ENCODE measurements at regions not wholly inside any gene's neighbourhood (a gene's known extent, or its start where the extent isn't known, plus 50 kb on each side); places are given as distances from the start of the nearest gene placed in this dataset.
"Not testable (repeated sequence)": the region's sequence is repeated elsewhere in the genome, so short reads cannot be mapped to it uniquely, and the experiment has no call there.

DNA sequence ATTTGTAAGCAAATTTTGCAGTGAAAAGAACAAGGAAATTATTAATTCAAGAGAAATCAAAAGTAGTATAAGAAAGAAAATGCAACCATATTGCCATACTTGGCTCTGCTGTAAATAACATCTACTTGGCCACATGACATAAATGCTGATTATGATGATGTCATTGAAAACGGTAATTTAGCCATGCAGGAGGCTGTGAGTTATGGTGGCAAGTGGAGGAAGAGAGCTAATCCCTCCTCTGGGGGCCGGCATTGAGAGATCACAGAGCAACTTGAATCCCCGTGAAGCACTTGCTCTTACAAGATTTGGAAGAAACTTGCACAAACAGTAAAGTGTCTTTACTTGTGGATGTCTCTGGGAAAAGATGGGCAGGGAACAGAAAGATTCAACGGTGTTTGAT lies 456.6 kb downstream of the PREX1 start:
- Mint-ChIP-seq H3K36me3 (no peaks in the 10 kb centered on the region), H3K9me3 (no peaks in the 10 kb centered on the region), H3K4me3 (no peak overlapping the region), H3K27me3 (peaks cover 8 to 19% of the 10 kb centered on the region in 2 donors), H3K4me1 (peaks cover 0 to 12% (median 9%) of the 10 kb centered on the region in 4 donors), H3K27ac (no peak overlapping the region)
- Histone ChIP-seq H3K4me1 (ENCODE audit: insufficient read depth, low read length) (peaks cover 9% of the 10 kb centered on the region), H3K9me3 (ENCODE audit: control insufficient read depth in 1 of 2, low read length in 2 of 2) (no peaks in the 10 kb centered on the region), H3K27me3 (ENCODE audit: insufficient read depth, low read length) (no peaks in the 10 kb centered on the region), H3K36me3 (ENCODE audit: insufficient read depth, low read length) (no peaks in the 10 kb centered on the region), H3K27ac (ENCODE audit: low read depth, low read length) (no peak overlapping the region), H3K4me3 (ENCODE audit: low read length in 2 of 2) (no peak overlapping the region)
- no peak for DNase-seq
- POLR2A ChIA-PET (ENCODE audit: partially characterized antibody): no interaction called here
- intact Hi-C loops (cut with micrococcal nuclease): no loop called here
- CTCF ChIA-PET (ENCODE audit: partially characterized antibody): no interaction called here

DNA sequence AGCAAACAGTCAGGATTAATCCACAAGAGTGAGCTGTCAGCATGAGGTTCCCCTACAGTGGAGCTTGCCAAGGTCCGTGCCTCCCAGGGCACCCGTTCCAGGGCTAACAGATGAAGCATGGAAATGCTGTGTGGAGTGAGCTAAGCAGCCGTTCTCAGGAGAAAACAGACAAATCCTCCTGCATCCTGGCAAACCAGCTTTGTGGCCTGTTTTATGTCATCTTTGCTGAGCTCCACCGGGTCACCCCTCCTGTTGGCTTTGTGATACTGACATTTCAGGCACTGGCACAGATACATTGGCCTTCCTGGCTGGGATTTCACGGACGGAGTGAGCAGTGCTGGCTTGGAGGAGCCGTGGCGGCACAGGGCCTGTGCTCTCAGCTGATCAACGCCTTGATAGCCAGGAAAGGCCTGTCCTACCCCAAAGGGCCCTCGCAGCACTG lies 459.2 kb downstream of the PREX1 start:
- DNase-seq; POLR2A ChIA-PET (ENCODE audit: partially characterized antibody); H3K27ac ChIP-seq (ENCODE audit: low read depth, low read length); H3K27me3 ChIP-seq (ENCODE audit: insufficient read depth, low read length); H3K4me1 ChIP-seq (ENCODE audit: insufficient read depth, low read length); intact Hi-C loops (cut with micrococcal nuclease); H3K9me3 Mint-ChIP-seq; H3K36me3 Mint-ChIP-seq; H3K4me3 ChIP-seq (ENCODE audit: low read length in 2 of 2); H3K4me3 Mint-ChIP-seq; H3K9me3 ChIP-seq (ENCODE audit: control insufficient read depth in 1 of 2, low read length in 2 of 2); H3K36me3 ChIP-seq (ENCODE audit: insufficient read depth, low read length); CTCF ChIA-PET (ENCODE audit: partially characterized antibody): not testable (repeated sequence)
- H3K27me3 Mint-ChIP-seq: peaks cover 5 to 11% of the 10 kb centered on the region in 2 donors
- peak overlapping the region in 1 of 7 donors; percentile 25 for H3K27ac Mint-ChIP-seq
- peaks cover 0 to 11% (median 7%) of the 10 kb centered on the region in 4 donors for H3K4me1 Mint-ChIP-seq

DNA sequence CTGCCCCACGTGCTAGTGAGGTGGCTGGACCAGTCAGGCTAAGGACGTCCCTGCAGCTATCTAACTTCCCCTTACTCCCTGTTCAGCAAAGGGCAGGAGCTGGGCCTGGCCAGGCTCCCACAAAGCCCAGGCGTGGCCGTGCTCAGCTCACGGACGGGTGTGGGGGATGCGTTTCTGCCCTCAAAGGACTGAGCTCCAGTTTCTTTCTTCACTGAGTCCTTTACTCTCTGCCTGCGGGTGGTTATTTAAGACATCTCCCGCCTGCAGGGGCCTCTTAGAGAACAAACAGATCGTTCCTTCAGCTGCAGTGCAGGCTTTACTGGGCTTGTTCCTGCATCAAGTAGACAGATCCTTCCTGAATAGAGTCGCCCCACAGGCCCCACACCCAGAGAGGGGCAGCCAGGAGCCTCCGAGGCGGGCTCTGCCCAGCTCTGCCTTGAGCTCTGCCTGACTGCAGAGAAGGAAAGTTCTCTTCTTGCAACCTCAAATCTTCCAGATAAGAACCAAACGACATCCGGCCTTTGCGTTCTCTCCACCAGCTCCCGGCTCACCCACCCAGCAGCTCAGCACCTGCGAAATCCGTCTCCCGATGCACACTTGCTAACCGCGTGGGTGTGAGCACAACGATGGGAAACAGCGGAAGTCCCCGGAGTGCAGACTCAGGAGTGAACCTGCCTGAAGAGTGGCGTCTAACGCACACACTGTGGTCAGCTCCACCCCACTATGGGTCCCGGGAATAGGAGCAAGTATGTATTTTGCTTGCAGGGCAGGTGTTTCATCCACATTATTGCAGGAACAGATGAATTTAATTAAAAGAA lies 460.0 kb downstream of the PREX1 start:
- CTCF ChIA-PET (ENCODE audit: partially characterized antibody); DNase-seq; H3K36me3 Mint-ChIP-seq; H3K36me3 ChIP-seq (ENCODE audit: insufficient read depth, low read length); H3K27ac ChIP-seq (ENCODE audit: low read depth, low read length); H3K4me3 ChIP-seq (ENCODE audit: low read length in 2 of 2); POLR2A ChIA-PET (ENCODE audit: partially characterized antibody); H3K27me3 ChIP-seq (ENCODE audit: insufficient read depth, low read length); H3K9me3 ChIP-seq (ENCODE audit: control insufficient read depth in 1 of 2, low read length in 2 of 2); intact Hi-C loops (cut with micrococcal nuclease); H3K4me1 ChIP-seq (ENCODE audit: insufficient read depth, low read length); H3K9me3 Mint-ChIP-seq: not testable (repeated sequence)
- Mint-ChIP-seq H3K27ac (peak overlapping the region in 1 of 7 donors; percentile 61), H3K4me1 (peaks cover 0 to 11% (median 7%) of the 10 kb centered on the region in 4 donors), H3K4me3 (peak overlapping the region in 6 of 8 donors; percentile 20 to 63 (median 42)), H3K27me3 (peaks cover 3 to 11% of the 10 kb centered on the region in 2 donors)

DNA sequence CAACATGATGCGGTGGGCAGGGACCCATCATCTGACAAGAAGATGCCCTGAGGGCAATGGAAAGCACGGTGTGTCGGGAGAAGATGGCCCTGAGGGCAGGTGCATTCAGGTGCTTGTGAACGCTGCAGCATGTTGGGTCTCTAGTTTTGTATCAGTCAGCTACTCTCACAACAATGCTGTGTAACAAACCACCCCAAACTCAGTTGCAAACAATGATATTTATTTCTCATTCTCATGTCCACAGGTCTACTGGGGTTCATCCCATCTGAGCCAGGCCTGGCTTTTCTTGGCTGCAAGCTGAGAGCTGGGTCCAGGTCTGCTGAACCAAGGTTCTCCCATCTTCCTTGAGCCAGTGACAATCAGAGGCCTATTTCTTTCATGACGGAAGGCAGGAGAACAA lies 461.6 kb downstream of the PREX1 start:
- no peak overlapping the region for H3K4me3 ChIP-seq (ENCODE audit: low read length in 2 of 2)
- CTCF ChIA-PET (ENCODE audit: partially characterized antibody): no interaction called here
- H3K27me3 ChIP-seq (ENCODE audit: insufficient read depth, low read length): no peaks in the 10 kb centered on the region
- Mint-ChIP-seq H3K9me3 (peaks cover 0 to 4% (median 0%) of the 10 kb centered on the region in 8 donors), H3K36me3 (no peaks in the 10 kb centered on the region), H3K27me3 (peaks cover 1 to 9% of the 10 kb centered on the region in 2 donors), H3K4me1 (peaks cover 0 to 11% (median 7%) of the 10 kb centered on the region in 4 donors), H3K4me3 (peak overlapping the region in 1 of 8 donors; percentile 11), H3K27ac (no peak overlapping the region)
- intact Hi-C loops (cut with micrococcal nuclease): no loop called here
- POLR2A ChIA-PET (ENCODE audit: partially characterized antibody): no interaction called here
- no peak overlapping the region for H3K27ac ChIP-seq (ENCODE audit: low read depth, low read length)
- no peaks in the 10 kb centered on the region for H3K36me3 ChIP-seq (ENCODE audit: insufficient read depth, low read length)
- peaks cover 9% of the 10 kb centered on the region for H3K4me1 ChIP-seq (ENCODE audit: insufficient read depth, low read length)
- no peak for DNase-seq
- H3K9me3 ChIP-seq (ENCODE audit: control insufficient read depth in 1 of 2, low read length in 2 of 2): no peaks in the 10 kb centered on the region

DNA sequence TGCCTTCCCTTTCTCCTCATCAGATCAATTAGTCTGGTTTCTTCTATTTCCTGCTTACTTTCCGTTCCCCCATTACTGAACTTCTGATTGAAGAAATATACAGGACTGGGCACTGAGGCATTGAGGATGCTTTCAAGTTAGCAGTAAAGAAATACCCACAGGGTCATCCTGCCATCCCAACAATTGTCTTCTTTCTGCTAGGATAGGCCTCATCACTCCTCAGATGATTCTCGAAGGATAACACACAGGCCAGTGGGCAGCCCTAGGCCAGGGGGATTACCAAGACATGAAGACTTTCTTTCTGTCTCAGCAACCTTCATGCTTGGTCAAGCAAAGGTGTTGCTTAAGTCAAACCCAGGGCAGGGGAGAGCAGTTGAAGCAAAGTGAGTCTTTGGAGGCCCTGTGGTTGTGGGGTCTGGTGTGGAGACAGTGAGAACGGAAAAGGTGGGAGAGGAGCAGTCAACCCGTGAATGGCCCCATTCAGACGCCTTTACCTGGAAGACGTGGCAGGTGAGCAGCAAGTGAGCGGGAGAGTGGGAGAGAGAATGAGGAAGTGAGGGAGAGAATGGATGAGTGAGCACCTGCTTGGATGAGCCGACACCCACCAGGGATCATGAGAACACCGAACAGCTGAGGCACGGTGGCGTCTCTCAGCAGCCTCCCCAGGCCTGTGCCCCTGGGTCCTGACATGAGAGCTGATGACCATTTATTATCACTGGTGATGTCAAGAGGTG lies 462.9 kb downstream of the PREX1 start:
- Histone ChIP-seq H3K4me1 (ENCODE audit: insufficient read depth, low read length) (peaks cover 9% of the 10 kb centered on the region), H3K4me3 (ENCODE audit: low read length in 2 of 2) (no peak overlapping the region), H3K27ac (ENCODE audit: low read depth, low read length) (no peak overlapping the region), H3K36me3 (ENCODE audit: insufficient read depth, low read length) (no peaks in the 10 kb centered on the region), H3K27me3 (ENCODE audit: insufficient read depth, low read length) (peaks cover 5% of the 10 kb centered on the region), H3K9me3 (ENCODE audit: control insufficient read depth in 1 of 2, low read length in 2 of 2) (no peaks in the 10 kb centered on the region)
- CTCF ChIA-PET (ENCODE audit: partially characterized antibody): no interaction called here
- Mint-ChIP-seq H3K27me3 (peaks cover 2 to 6% of the 10 kb centered on the region in 2 donors), H3K27ac (no peak overlapping the region), H3K9me3 (peaks cover 0 to 4% (median 0%) of the 10 kb centered on the region in 8 donors), H3K4me3 (no peak overlapping the region), H3K36me3 (no peaks in the 10 kb centered on the region), H3K4me1 (peaks cover 0 to 7% (median 7%) of the 10 kb centered on the region in 4 donors)
- intact Hi-C loops (cut with micrococcal nuclease): no loop called here
- DNase-seq: no peak
- POLR2A ChIA-PET (ENCODE audit: partially characterized antibody): no interaction called here

DNA sequence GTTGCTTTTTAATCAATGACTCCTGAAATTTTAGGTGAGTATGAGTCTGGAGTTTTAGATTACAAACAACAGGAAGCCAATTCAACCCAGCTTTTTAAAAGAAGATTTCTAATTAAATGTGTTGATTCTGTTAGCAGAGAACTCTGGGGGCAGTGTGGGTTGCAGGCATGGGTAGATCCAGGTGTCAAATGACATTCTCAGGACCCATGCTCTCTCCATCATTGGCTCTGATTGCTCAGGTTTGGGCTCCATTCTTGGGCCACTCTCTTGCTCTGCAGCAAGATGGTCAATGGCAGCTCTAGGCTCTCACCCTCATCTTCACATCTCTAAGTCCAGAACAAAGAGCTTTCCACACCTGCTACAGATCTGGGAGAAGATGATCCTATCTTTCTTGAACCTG lies 463.7 kb downstream of the PREX1 start:
- Mint-ChIP-seq H3K27ac (no peak overlapping the region), H3K36me3 (no peaks in the 10 kb centered on the region), H3K4me3 (no peak overlapping the region), H3K4me1 (peaks cover 0 to 7% (median 7%) of the 10 kb centered on the region in 4 donors), H3K27me3 (peaks cover 4 to 6% of the 10 kb centered on the region in 2 donors), H3K9me3 (peaks cover 0 to 4% (median 0%) of the 10 kb centered on the region in 8 donors)
- ChIA-PET POLR2A (ENCODE audit: partially characterized antibody) (no interaction called here), CTCF (ENCODE audit: partially characterized antibody) (no interaction called here)
- peaks cover 9% of the 10 kb centered on the region for H3K4me1 ChIP-seq (ENCODE audit: insufficient read depth, low read length)
- H3K27ac ChIP-seq (ENCODE audit: low read depth, low read length): no peak overlapping the region
- intact Hi-C loops (cut with micrococcal nuclease): no loop called here
- no peaks in the 10 kb centered on the region for H3K9me3 ChIP-seq (ENCODE audit: control insufficient read depth in 1 of 2, low read length in 2 of 2)
- DNase-seq: no peak
- no peaks in the 10 kb centered on the region for H3K36me3 ChIP-seq (ENCODE audit: insufficient read depth, low read length)
- peaks cover 5% of the 10 kb centered on the region for H3K27me3 ChIP-seq (ENCODE audit: insufficient read depth, low read length)
- no peak overlapping the region for H3K4me3 ChIP-seq (ENCODE audit: low read length in 2 of 2)

- peaks cover 5 to 20% of the 10 kb centered on the region in 2 donors for H3K27me3 Mint-ChIP-seq
- Histone ChIP-seq H3K4me3 (ENCODE audit: low read length in 2 of 2) (no peak overlapping the region), H3K27ac (ENCODE audit: low read depth, low read length) (no peak overlapping the region), H3K36me3 (ENCODE audit: insufficient read depth, low read length) (no peaks in the 10 kb centered on the region), H3K4me1 (ENCODE audit: insufficient read depth, low read length) (no peaks in the 10 kb centered on the region), H3K9me3 (ENCODE audit: control insufficient read depth in 1 of 2, low read length in 2 of 2) (no peaks in the 10 kb centered on the region), H3K27me3 (ENCODE audit: insufficient read depth, low read length) (peaks cover 5% of the 10 kb centered on the region)
- H3K36me3 Mint-ChIP-seq: no peaks in the 10 kb centered on the region
- no peak overlapping the region for H3K4me3 Mint-ChIP-seq
- no peak overlapping the region for H3K27ac Mint-ChIP-seq
- H3K9me3 Mint-ChIP-seq: peaks cover 0 to 8% (median 0%) of the 10 kb centered on the region in 8 donors
- H3K4me1 Mint-ChIP-seq: no peaks in the 10 kb centered on the region
- no peak for DNase-seq
- POLR2A ChIA-PET (ENCODE audit: partially characterized antibody): no interaction called here
- CTCF ChIA-PET (ENCODE audit: partially characterized antibody): no interaction called here
- intact Hi-C loops (cut with micrococcal nuclease): no loop called here
Measured at GRCh38 chr20:48360342-48360975, 467.3 kb downstream of the PREX1 start.
